Posterior vena cava (tissue), 2 donors: ENCODE measurements at regions not wholly inside any gene's neighbourhood (a gene's known extent, or its start where the extent isn't known, plus 50 kb on each side); places are given as distances from the start of the nearest gene placed in this dataset.
A peak's percentile ranks its signal among the peaks of the same experiment; 100 is the strongest.
"Not testable (repeated sequence)": the region's sequence is repeated elsewhere in the genome, so short reads cannot be mapped to it uniquely, and the experiment has no call there.

Source experiments
- DNase-seq: peaks from one replicate; pipeline ENCODE4 v3.0.0-alpha.2; 2020; ENCODE audit warnings: low spot score
- intact Hi-C, 2 donors: fragments of 100-400 bp; cut with DNase I; formaldehyde crosslinking; loops; one replicate each; pipeline versions ENCODE4 v1.14.1 to v1.14.2; 2022 to 2023
- donor health status: DM: yes; HTN: yes; CAD: no.
- donor health status: DM: yes; HTN: yes; CAD: no.

DNA sequence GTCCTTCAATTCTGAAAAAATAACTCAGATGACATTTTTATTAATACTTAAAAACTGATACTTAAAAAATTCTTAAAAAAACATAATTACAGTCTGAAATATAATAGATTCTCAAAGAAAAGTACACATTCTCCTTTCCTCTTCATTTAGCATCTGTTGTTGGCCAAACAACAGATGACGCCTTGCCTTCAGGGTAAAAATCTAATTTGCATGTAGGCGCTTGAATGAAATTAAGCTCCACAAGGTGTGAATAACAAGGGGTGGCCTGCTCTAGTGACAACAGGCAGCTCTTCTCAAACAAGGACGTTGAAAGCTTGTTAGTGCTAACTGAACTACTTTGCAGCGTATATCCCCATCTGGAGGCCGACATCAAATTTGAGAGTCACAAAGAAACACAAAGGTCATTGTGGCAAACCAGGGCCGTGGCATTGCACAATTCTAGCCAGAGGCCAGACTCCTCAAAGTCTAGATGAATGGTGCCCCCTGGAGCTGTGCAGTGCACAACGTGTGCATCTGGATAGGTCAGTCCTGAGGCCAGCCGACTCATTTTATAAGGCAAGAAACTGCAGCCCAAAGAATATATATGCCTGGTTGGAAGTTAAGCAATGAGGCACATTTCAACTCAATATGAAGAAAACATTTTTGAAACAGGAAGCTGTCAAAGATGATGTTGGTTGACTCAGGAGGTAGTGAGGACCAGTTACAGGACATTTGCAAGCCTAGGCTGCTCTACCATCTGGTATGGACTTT lies 459.2 kb upstream of the RUNX1 start:
- intact Hi-C loops: no loop called here
- DNase-seq: peak; percentile 89

DNA sequence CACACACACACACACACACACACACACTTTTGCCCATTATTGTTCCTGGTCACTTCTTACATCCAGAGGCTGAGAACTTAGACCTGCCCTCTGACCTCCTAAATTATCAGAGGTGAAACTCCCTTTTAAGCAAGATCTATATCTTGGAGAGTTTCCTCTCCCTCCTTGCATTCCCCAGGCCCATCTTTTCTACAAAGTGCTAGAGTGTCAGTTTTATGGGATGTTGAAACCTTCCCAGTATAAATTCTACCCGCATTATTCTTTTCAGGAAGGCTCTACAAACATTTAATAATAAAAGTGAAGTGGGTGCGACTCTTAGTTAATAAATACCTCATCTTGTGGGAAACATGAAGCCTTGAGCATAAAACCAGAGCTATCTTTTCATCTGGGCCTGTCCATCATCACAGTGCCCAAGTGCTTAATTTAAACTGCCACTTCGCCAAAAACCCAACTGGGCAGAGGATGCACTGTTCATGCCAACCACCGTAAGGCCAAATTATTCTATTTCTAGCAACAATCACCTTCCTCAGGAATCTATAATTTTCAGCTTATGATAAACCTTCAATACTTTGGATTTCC lies 458.2 kb upstream of the RUNX1 start:
- intact Hi-C loops: no loop called here

DNA sequence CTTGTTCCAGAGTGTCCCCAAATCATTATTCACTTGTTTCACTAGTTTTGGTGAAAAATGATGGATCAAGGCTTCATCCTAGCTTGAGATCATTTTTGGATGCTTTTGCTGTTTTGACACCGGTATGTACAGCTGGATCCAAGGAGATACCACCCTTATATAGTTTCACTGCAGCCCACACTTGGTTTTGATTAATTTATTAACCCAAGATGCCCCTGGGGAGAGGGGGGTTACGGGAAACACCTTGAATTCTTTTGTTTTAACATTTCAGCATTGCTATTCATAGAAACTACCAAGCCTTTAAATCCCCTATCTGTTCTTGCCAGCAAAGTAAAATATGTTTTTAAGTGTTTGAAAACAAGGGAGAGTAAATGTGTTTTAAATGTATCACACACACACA lies 457.7 kb upstream of the RUNX1 start:
- no peak for DNase-seq
- intact Hi-C loops: no loop called here

More for the DNA sequence above, 458.2 kb upstream of the RUNX1 start:
- no peak for DNase-seq

GRCh38 chr21:35506352-35506751 lies 457.2 kb upstream of the RUNX1 start:
- no peak for DNase-seq
- intact Hi-C loops: no loop called here

- intact Hi-C loops: no loop called here
- no peak for DNase-seq
These were observed 455.9 kb upstream of the RUNX1 start for GRCh38 chr21:35504951-35505466.

- intact Hi-C loops: no loop called here
- DNase-seq: no peak
These were observed 455.2 kb upstream of the RUNX1 start for GRCh38 chr21:35504277-35504676.

DNA sequence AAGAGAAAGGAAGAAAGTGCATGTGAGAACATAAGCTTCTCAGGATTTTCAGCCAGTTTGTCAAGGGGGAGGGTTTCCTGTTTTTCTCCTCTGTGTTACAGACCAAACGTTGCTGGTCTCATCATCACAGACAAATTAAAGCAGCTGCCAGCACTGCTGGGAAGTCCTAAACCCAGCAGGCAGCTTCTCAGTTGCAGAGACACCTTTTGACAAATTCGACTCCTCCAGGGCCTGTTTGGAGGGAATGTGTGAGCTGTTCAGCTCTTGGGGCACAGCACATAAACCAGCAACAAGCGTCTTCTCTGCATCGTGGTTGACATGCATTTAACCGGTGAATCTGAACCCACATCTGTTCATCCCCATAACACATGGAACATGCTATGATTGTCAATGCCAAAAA lies 454.6 kb upstream of the RUNX1 start:
- DNase-seq: no peak
- intact Hi-C loops: no loop called here

DNA sequence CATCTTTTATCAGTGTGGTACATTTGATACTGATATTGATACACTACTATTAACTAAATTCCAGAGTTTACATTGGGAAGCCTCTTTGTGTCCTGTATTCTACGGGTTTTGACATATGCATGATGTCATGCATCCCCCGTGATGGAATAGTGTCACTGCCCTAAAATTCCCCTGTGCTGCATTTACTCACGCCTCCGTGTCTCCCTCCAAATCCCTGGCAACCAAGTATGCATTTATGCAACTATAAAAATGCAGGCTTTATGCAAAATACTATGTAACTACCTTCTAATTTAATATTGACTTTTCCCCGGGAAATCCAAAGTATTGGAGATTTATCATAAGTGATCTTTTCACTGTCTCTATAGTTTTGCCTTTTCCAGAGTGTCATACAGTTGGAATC lies 453.7 kb upstream of the RUNX1 start:
- intact Hi-C loops: no loop called here
- DNase-seq: no peak

DNA sequence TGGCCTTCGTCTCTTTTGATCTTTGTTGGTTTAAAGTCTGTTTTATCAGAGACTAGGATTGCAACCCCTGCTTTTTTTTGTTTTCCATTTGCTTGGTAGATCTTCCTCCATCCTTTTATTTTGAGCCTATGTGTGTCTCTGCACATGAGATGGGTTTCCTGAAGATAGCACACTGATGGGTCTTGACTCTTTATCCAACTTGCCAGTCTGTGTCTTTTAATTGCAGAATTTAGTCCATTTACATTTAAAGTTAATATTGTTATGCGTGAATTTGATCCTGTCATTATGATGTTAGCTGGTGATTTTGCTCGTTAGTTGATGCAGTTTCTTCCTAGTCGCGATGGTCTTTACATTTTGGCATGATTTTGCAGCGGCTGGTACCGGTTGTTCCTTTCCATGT lies 448.4 kb upstream of the RUNX1 start:
- DNase-seq, intact Hi-C loops: not testable (repeated sequence)

DNA sequence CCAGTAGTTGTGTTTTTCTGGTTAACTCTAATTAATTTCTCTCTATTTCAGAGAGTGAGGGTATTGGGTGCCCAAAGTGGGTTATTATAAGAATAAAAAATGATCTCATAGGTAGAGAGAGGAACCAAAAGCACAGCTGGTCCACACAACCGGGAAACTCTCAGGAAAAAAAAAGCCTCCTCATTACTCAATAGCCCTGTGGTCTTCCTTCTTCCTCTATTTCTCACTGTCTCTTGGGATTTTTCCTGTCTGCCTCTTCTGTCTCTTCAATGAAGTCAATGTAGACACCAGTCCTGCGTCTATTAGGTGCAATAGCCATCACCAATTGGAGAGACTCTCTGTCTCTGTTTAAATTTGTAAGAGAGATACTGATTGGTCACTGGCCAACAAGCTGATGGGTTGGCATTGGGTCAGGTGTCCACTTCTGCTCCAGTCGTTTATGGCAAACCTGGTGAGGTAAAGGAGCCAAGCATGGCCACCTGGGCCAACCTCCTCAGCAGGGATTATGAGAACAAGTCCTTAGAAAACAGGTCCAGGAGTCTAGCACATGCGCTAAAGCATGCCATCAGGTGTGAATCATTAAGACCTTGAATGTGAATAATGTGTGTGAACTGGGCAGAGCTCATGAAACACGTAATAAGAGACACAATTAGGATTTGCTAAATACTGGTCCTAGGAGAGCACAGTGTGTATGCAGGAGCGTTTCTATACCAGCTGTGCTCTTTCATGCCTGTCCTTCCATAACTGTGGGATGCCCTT lies 443.0 kb upstream of the RUNX1 start:
- no peak for DNase-seq
- intact Hi-C loops: no loop called here

DNA sequence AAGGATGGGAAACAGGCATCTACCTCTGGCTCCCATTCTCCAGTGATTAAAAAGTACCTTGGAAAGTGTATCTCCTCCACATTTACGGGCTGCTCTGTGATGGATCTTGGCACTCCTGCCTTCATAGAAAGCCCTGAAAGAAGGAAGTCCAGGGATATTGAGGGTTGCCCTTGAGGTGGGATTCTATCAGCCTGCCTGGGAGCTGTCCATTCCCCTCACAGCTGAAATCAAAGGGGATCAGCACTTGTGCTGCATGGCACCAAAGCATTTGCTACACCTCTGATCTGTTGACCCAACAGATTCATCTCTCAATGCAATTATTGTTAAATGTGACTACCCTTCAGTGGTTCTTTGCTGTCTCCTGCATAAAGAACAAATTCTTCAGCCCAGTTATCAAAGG lies 442.0 kb upstream of the RUNX1 start:
- intact Hi-C loops: no loop called here
- no peak for DNase-seq

- intact Hi-C loops: no loop called here
- DNase-seq: no peak
These were observed 440.4 kb upstream of the RUNX1 start for GRCh38 chr21:35489389-35489980.

DNA sequence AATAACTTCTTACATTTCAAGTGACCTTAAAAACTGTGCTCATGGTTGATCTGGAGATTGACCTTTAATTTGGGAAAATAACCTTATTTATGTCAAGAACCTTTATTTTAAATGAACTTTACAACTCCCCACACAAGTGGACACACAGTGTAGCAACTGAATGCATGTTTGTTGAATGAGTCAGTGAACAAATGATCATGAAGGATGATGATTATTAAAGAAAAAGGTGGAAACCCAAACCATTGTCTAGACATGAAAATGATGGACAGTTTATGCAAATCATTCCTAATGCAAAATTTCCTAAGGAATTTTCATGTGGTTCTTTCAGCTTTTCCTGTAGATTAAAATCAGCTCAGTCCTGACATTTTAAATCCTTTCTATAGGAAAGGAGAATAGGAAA lies 439.8 kb upstream of the RUNX1 start:
- DNase-seq: no peak
- intact Hi-C loops: no loop called here

DNA sequence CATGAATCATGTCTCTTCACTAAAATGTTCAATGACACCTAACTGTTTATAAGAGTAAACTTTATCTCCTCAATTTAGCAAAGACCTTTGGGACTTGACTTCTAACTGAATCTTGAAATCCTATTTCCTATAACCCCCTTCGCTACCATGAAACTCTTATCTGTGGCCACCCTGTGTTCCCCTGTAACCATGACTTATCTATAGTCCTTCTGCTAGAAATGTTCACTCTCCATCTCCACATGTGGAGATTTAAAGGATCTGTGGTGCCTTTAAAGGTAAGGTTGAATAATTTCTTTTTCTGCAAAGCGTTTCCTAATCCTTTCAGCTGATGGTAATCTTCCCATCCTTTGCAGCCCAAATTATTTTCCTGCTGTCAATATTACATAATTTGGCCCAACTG lies 436.3 kb upstream of the RUNX1 start:
- DNase-seq: no peak
- intact Hi-C loops: no loop called here

GRCh38 chr21:35484851-35485250 lies 435.7 kb upstream of the RUNX1 start:
- intact Hi-C loops: no loop called here
- no peak for DNase-seq

GRCh38 chr21:35484032-35484431 lies 434.9 kb upstream of the RUNX1 start:
- intact Hi-C loops: no loop called here
- DNase-seq: no peak

DNA sequence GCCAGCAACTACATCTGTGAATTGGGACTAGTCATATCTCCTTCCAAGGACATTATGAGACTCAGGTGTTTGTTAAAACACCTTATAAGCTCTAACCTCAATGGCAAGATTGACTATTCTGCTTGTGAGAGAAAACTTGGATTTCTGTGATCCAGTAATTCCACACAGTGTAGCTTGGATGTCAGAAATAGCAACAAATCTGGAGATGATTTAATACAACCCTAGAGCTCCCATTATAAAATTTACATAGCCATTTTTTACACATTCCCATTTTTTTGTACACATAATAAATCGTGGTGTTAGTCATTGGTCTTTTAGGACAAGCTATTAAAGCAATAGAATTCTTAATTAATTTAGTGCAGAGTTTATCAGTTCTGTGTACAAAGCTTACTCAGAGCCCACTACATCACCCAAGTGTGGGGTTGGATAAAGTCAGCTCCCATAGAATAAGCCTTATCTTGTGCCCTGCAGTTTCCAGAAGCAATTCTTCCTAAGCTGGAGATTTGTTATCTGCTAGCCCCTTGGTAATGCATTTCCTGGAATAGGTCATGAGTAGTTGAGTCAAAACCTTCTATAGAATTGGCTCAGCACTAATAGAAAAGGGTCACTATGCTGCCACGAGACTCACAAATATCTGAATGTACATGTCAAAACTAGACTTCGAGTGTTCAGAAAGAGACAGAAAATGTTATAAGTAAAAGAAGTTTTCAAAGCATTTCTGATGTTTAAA lies 434.0 kb upstream of the RUNX1 start:
- no peak for DNase-seq
- intact Hi-C loops: no loop called here

DNA sequence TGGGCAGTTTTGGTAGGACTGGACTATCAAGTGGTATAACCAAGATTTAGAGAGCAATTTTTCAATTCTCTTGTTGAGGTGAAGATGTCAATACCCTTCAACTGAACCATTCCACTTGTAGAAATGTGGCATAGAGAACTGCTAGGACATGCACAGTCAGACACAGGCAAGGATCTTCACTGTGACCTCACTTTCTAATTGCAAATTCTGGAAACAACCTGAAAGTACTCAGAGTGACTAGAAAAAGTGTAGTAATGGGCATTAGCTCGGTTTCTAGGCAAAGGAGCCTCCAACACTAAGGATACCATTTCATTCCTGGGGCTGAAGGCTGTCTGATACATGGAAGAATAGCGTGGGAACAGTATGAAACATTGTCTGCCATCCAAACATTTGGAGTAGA lies 433.0 kb upstream of the RUNX1 start:
- no peak for DNase-seq
- intact Hi-C loops: no loop called here

DNA sequence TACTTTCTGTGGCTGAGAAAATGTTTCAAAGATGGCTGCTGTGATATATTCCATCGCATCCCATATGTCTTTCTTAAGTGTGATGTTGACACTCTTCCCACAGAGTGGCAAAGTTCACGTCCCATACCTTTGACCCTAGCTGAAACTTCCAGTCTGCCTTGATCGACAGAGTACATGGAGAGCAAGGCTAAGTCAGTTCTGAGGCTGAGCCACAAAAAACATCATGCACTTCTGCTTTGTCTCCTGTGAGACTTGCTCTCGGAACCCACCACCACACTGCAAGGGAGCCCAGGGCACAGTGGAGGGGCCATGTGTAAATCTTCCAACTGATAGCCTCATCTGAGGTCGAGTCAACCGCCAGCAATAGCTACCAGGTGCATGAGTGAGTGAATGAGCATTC lies 431.9 kb upstream of the RUNX1 start:
- intact Hi-C loops: no loop called here
- DNase-seq: no peak
